ENCODE measurements at regions not wholly inside any gene's neighbourhood (a gene's known extent, or its start where the extent isn't known, plus 50 kb on each side); places are given as distances from the start of the nearest gene placed in this dataset.

DNA sequence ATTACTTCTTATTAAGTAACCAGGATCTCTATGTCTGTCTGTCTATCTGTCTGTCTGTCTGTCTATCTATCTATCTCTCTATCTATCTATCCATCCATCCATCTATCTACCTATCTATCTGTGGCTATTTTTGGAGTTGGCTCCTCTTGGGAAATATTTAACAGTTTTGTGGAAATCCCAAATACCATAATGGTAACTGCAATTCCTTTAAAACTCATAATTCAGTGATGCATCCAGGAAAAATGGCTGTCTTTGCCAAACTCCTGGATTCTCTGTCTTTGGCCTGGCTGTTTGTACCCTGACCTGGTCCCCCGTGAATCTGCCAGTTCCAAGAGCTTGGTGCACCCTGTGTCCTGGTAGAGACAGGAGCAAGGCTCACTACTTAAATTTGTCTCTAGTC is 197.0 kb downstream of the PCSK1 start:
- intact Hi-C loops (cut with DNase I) = no loop called here
- no peak overlapping the region for H3K9ac ChIP-seq (ENCODE audit: low read length in 3 of 3)
- peaks cover 0 to 6% (median 0%) of the 10 kb centered on the region in 3 donors for H3K9me3 ChIP-seq (ENCODE audit: control insufficient read depth in 2 of 3, insufficient read depth in 1 of 3, low read length in 3 of 3)
- H3K27me3 ChIP-seq (ENCODE audit: control insufficient read depth, insufficient read depth, low read length) = no peaks in the 10 kb centered on the region
- FAIRE-seq (no peak), DNase-seq (no peak)
- H3K4me1 ChIP-seq (ENCODE audit: control insufficient read depth in 2 of 3, insufficient read depth in 2 of 3, low read depth in 1 of 3, low read length in 3 of 3) = no peaks in the 10 kb centered on the region
- H3K27ac ChIP-seq (ENCODE audit: low read depth in 2 of 2, low read length in 2 of 2) = peak overlapping the region in 1 of 2 donors; percentile 29
- H3K4me3 ChIP-seq (ENCODE audit: low read length in 3 of 3) = no peak overlapping the region
- no peaks in the 10 kb centered on the region for H3K36me3 ChIP-seq (ENCODE audit: control insufficient read depth in 2 of 3, insufficient read depth in 3 of 3, low read length in 3 of 3)
- TF ChIP-seq, protein P1, sequence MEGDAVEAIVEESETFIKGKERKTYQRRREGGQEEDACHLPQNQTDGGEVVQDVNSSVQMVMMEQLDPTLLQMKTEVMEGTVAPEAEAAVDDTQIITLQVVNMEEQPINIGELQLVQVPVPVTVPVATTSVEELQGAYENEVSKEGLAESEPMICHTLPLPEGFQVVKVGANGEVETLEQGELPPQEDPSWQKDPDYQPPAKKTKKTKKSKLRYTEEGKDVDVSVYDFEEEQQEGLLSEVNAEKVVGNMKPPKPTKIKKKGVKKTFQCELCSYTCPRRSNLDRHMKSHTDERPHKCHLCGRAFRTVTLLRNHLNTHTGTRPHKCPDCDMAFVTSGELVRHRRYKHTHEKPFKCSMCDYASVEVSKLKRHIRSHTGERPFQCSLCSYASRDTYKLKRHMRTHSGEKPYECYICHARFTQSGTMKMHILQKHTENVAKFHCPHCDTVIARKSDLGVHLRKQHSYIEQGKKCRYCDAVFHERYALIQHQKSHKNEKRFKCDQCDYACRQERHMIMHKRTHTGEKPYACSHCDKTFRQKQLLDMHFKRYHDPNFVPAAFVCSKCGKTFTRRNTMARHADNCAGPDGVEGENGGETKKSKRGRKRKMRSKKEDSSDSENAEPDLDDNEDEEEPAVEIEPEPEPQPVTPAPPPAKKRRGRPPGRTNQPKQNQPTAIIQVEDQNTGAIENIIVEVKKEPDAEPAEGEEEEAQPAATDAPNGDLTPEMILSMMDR (IDR thresholded peaks at IDR 0.05; ENCODE audit: borderline replicate concordance, extremely low read depth, insufficient read depth) = no peak

- no peak for FAIRE-seq
- Histone ChIP-seq H3K27me3 (ENCODE audit: control insufficient read depth, insufficient read depth, low read length) (no peaks in the 10 kb centered on the region), H3K36me3 (ENCODE audit: control insufficient read depth in 2 of 3, insufficient read depth in 3 of 3, low read length in 3 of 3) (no peaks in the 10 kb centered on the region), H3K4me1 (ENCODE audit: control insufficient read depth in 2 of 3, insufficient read depth in 2 of 3, low read depth in 1 of 3, low read length in 3 of 3) (no peaks in the 10 kb centered on the region), H3K4me3 (ENCODE audit: low read length in 3 of 3) (no peak overlapping the region), H3K9ac (ENCODE audit: low read length in 3 of 3) (no peak overlapping the region), H3K27ac (ENCODE audit: low read depth in 2 of 2, low read length in 2 of 2) (peak overlapping the region; percentile 20 to 40), H3K9me3 (ENCODE audit: control insufficient read depth in 2 of 3, insufficient read depth in 1 of 3, low read length in 3 of 3) (peaks cover 0 to 6% (median 0%) of the 10 kb centered on the region in 3 donors)
- peak in 3 of 5 donors; percentile 15 to 68 (median 43) for DNase-seq
- TF ChIP-seq, protein P1 (IDR thresholded peaks at IDR 0.05; ENCODE audit: borderline replicate concordance, extremely low read depth, insufficient read depth) = no peak
- intact Hi-C loops (cut with DNase I) = no loop called here
Measured at GRCh38 chr5:96235008-96235910, 197.8 kb downstream of the PCSK1 start.

DNA sequence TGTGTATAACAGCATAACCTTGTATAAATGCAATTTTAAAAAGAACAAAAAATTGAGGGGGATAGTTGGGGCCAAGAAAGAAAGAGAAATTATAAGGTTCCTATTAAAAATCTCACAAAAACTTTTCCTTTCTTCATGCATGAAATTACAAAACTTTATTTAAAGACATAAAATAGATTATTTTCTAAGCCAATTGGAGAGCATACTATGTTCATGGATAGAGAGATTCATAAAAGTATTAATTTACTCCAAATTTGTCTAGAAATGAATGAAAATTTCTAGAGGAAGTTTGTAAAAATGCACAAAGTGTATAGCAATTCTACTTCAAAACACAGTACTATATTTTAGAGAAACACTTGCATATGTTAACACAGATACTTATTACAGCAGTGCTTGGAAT is 200.4 kb downstream of the PCSK1 start:
- H3K9me3 ChIP-seq (ENCODE audit: control insufficient read depth in 2 of 3, insufficient read depth in 1 of 3, low read length in 3 of 3) = peaks cover 0 to 6% (median 0%) of the 10 kb centered on the region in 3 donors
- H3K27me3 ChIP-seq (ENCODE audit: control insufficient read depth, insufficient read depth, low read length) = no peaks in the 10 kb centered on the region
- no peak for DNase-seq
- intact Hi-C loops (cut with DNase I) = no loop called here
- TF ChIP-seq, protein P1 (IDR thresholded peaks at IDR 0.05; ENCODE audit: borderline replicate concordance, extremely low read depth, insufficient read depth) = no peak
- no peak overlapping the region for H3K4me3 ChIP-seq (ENCODE audit: low read length in 3 of 3)
- H3K27ac ChIP-seq (ENCODE audit: low read depth in 2 of 2, low read length in 2 of 2) = no peak overlapping the region
- H3K9ac ChIP-seq (ENCODE audit: low read length in 3 of 3) = no peak overlapping the region
- H3K4me1 ChIP-seq (ENCODE audit: control insufficient read depth in 2 of 3, insufficient read depth in 2 of 3, low read depth in 1 of 3, low read length in 3 of 3) = no peaks in the 10 kb centered on the region
- FAIRE-seq = no peak
- no peaks in the 10 kb centered on the region for H3K36me3 ChIP-seq (ENCODE audit: control insufficient read depth in 2 of 3, insufficient read depth in 3 of 3, low read length in 3 of 3)
